Tongue (tissue), 1 donor: ENCODE measurements at regions not wholly inside any gene's neighbourhood (a gene's known extent, or its start where the extent isn't known, plus 50 kb on each side); places are given as distances from the start of the nearest gene placed in this dataset.
"Not testable (repeated sequence)": the region's sequence is repeated elsewhere in the genome, so short reads cannot be mapped to it uniquely, and the experiment has no call there.

Experiments used
- DNase-seq: peaks from one replicate; pipeline ENCODE4 v3.0.0-alpha.2; 2015

DNA sequence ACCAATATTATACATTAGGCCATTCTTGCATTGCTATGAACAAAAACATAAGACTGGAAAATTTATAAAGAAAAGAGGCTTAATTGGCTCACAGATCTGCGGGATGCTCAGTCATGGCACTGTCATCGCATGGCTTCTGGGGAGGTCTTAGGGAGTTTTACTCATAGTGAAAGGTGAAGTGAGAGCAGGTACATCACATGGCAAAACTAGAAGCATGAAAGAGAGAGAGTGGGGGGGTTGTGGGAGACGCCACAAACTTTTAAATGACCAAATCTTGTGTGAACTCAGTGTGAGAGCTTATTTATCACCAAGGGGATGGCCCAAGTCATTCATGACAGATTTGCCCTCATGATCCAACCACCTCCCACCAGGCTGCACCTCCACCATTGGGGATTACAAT, 398.3 kb upstream of the EDIL3 start:
- no peak for DNase-seq

DNA sequence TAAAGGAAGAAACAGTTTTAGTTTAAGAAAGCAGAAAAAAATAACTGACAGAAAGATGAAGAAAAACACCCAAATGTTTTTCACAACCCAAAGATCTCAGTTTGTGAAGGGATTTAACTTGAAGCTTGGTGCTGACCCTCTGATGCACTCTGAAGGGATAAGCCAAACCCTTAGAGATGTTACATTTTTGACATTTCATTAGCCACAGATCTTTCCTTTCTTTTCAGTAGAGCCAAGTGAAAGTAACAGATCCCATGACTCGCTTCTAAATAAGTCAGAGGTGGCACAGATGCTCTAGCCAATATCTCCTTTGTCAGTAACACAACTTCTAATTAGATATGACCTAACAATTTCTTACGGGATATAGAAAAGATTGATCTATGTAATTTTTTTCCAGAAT, 394.5 kb upstream of the EDIL3 start:
- no peak for DNase-seq

DNA sequence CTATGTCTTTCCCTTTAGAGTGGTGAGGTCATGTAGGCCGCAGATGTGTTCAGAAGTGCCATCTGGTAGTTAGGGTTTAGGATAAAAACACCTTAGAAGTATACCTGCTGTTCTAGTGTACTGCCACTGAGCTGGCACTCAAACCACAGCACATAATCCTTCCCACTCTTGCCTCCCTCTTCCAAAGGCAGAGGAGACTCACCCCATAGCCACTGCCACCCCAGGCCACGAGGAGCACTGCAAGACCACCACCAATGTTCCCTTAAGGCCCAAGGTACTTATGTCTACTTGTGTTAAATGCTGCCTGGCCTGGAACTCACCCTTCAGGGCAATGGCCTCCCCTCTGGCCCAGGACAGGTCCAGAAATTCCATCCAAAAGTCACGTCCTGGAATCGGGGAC, 379.5 kb upstream of the EDIL3 start:
- no peak for DNase-seq

DNA sequence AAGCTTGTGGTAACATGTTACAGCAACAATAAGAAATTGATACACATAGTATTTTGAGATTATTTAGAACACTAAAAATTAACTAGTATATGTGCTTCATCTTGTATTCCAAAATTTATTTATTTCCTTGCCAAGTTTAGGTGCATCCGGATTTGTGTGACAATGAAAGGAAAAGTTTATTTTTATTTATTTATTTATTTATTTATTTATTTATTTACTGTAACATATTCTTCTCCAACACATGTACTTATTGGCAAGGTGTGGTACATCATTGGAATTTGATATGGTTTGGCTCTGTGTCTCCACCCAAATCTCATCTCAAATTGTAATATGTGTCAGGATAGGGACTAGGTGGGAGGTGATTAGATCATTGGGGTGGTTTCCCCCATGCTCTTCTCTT, 373.3 kb upstream of the EDIL3 start:
- DNase-seq, result no peak

DNA sequence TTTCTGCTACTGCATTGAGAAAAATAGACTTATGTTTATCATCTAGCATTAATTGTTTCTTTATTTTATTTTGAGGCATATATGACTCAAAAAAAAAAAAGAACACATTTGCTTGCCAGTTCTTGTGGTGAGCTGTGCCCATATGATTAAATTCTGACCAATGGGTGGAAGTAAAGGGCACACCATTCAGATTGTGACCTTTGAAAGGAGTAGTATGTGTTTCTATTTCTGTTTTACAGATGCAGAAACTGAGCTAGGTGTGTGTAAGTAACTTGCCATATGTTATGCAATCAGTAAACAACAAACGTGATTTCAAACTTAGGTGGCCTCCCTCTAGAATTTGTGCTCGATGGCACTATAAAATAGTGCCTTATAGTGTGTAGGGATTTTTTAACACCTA, 368.1 kb upstream of the EDIL3 start:
- no peak for DNase-seq

DNA sequence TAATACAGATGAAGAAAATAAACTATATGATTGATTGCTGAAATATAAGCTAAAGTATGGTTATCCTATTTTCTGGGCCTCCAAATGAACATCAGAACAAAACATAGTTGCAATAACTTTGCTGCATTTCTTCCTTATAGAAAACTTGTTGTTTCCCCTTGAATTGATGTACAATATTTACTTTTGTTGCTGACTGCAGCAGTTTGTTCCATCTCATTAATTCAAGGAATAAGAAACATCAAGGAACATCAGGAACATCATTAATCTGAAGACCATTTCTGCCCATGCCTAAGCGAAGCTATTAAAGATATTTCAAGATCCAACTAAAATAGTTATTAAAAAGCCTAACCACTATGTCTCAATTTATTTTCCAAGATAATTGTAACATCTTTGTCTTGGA, 363.6 kb upstream of the EDIL3 start:
- DNase-seq, result no peak

DNA sequence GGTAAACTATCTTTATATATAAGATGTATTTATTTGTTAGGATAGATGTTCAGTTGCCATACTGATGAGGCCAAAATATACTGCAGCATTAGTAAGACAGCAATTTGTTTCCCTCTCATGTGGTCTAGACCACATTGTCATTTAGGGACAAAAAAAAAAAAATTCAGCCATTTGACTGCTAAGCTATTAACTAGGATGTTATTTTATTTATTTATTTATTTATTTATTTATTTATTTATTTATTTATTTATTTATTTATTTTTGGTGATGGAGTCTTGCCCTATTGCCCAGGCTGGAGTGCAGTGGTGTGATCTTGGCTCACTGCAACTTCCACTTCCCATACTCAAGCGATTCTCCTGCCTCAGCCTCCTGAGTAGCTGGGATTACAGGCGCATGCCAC, 361.6 kb upstream of the EDIL3 start:
- DNase-seq, result not testable (repeated sequence)

DNA sequence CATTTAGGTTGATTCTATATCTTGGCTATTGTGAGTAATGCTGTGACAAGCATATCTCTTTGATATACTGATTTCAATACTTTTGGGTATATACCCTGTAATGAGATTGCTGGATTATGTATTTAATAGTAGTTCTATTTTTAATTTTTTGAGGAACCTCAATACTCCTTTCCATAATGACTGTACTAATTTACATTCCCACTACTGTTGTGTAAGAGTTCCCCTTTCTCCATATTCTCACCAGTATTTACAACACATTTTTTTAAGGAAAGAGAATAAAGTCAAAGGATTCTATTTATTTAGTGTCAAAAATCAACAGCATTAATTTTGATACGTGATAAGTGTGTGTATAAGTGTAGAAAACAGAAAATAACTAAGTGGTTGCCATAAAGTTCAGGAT, 356.4 kb upstream of the EDIL3 start:
- no peak for DNase-seq

DNA sequence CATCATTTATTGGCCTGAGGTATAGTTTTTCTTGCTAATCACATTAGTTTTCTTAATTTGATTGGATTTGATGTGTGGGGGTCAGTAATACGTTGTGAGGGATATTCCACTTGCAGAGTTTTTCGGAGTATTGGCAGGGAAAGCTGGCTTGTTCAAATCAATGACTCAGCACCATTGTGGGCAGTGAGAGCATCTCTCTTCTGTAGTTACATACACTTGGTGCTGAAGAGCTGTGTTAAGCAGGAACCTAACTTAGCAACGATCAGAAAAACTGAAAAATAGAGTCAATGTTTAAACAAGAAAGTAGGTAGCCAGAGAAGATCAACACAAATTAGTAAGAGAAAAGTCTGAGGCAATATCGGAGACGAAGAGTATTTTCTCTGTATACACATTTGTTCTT, 344.6 kb upstream of the EDIL3 start:
- no peak for DNase-seq

DNA sequence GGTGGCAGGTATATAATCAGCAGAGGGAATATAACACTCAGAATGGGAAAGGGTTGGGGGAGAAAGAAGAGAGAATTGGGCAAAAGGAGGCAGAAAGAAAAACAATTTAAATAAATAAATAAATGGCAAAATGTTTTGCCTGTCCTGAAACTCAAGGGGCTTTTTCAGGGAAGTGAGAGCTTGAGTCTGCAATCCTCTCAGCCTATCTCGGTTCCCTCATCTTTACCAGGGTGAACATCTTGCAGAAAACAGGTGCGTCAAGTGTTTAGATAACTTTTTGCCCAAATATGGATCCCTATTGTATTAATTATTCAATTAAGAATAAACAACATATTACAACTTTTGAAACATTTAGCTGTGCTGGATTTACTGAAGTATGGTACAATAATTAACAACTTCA, 343.0 kb upstream of the EDIL3 start:
- DNase-seq, result no peak

DNA sequence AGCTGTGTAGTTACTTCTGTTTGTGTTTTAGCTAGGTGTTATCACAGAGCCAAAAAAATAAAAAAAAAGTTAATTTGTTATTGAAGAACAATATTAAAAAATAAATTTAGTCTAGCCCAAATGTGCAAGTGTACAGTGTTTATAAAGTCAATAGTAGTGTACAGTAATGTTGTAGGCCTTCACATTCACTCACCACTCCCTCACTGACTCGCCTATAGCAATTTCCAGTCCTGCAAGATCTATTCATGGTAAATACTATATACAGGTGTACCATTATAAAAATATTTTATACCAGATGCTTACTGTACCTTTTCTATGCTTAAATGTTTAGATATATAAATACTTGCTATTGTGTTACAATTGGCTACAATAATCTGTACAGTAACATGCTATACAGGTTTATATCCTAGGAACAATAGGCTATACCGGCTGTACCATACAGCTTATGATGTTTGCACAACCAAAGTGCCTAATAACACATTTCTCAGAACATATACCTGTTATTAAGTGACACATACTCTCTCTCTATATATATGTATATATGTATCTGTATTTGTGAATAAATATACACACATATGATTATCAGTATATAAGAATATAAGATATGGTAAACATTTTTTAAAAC, 341.4 kb upstream of the EDIL3 start:
- no peak for DNase-seq

DNA sequence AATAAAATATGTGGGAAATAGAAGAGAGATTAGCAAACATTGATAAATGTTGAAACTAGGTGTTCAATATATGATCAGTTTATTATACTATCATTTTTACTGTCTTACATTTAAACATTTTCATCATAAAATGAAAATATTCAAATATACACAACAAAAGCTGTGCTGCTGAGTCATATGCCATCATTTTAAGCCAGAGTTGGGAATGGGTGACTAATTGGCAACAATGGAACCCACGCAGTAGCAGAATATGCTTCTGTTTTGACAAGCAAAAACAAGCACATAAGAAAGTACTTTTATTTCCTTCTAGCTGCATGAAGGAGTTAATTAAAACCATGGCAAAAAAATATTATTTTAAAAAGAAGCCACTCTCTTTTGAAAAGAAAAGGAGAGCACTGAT, 340.0 kb upstream of the EDIL3 start:
- DNase-seq, result no peak

DNA sequence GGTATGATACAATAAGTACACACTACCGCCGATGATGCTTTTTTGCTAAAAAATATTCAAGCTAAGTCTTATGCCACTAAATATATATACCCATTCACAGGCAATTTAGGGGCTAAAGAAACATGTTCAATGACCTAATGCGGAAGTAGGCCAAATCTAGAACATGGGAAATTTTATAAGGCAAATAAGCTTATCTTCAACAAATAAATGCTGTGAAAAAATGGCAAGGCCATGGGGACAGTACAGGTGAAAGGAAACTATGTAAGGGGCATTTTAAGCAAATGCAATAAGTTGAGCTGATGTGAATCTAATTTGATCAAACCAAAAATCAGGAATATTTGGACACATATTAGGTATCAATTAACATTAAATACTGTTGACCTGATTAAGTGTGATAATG, 339.5 kb upstream of the EDIL3 start:
- DNase-seq, result no peak

DNA sequence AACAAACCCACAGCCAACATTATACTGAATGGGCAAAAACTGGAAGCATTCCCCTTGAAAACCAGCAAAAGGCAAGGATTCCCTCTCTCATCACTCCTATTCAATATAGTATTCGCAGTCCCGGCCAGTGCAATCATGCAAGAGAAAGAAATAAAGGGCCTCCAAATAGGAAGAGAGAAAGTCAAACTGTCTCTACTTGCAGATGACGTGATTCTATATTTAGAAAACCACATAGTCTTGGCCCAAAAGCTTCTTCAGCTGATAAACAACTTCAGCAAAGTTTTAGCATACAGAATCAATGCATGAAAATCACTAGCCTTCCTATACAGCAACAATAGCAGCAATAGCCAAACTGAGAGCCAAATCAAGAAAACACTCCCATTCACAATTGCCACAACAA, 333.7 kb upstream of the EDIL3 start:
- DNase-seq, result no peak

DNA sequence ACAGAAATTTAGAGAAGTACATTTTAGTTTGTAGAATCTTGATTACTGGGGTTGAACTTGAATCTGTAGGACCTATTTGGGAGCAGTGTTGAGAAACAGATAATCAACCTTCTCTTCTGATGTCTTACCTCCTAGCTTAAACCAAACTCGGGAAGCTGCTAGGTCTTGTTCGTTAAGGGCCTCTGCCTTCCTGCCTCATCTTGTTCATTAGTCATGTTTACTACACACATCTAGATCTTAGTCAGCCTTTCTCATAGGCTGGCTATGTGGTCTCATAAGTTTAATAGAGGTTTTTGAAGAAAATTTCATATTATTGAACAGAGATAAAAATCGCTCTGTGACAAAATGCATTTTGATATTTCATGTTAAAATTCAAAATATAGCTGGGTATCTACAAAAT, 331.0 kb upstream of the EDIL3 start:
- no peak for DNase-seq

DNA sequence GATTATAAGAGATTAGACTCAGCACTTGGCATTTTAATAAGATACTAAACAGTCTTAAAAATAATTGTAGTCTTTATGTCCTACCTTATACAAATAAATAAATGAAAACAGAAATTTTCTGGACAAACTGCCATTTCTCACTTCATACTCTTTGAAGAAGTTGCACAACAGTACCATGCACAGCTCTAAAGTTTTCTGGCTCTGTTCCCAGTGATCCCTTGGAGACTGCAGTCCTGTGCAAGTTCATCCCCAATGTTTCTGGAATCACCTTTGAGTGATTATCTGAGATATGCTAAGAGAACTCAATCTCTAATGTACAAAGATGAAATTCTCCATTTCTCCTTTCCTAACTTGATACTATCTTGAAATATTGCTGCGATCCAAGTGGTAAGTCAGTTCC, 330.4 kb upstream of the EDIL3 start:
- DNase-seq, result no peak

DNA sequence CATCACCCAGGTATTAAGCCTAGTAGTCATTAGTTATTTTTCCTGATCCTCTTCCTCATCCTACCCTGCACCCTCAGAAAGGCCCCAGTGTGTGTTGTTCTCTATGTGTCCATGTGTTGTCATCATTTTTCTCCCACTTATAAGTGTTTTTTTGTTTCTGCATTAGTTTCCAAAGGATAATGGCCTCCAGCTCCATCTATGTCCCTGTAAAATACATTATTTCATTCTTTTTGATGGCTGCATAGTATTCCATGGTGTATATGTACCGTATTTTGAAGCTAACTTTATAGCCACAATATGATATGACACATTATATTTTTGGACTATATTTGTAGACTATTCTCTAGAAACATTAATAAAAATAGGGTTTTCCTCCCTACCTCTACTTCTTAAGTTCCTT, 324.4 kb upstream of the EDIL3 start:
- no peak for DNase-seq

DNA sequence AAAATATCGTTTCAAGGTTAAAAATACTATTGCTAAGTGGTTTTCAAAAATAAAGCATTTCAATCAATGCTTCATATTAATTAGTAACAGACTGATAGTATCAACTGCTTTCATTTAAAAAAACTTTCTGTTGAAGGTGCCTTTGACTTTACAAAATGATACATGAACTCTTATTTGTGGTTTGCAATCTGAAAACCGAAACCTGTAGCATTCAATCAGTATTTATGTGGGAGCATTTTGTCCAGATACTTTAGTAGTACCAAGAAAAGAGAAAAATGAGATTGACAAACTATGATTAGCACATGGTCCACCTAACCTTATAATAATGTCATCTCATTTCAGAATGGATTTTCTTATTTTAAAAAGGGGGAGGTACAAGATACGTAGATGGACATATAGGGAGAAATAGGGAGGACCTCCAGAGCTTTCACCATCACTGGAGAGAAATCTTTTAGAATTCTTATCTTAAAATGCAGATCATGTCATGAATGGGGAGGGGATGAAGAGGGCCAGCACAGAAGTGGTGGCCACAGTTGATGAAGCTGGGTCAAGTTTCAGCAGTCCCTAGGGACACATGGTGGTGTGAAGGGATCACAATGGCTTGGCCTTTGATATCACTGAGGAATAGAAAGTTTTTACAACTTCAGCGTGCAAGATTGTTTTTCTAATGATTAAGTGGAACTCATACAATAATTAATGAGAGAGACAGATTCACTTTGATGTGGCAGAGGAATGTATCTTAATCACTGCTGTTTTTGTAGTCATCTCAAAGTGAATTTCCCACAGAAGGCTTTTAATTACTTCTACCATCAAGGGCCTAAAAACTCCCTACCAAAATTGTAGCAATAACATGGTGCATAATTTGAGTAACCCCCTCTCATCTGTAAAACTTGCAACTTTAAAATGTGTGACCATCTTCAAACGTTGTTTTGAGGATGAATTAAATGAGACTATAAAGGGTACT, 322.3 kb upstream of the EDIL3 start:
- no peak for DNase-seq

DNA sequence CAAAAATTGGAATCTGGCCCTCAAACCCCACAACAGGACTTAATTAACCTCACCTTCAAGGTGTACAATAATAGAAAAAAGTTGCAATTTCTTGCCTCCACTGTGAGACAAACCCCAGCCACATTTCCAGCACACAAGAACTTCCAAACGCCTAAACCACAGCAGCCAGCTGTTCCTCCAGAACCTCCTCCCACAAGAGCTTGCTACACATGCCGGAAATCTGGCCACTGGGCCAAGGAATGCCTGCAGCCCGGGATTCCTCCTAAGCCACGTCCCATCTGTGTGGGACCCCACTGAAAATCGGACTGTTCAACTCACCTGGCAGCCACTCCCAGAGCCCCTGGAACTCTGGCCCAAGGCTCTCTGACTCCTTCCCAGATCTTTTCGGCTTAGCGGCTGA, 315.9 kb upstream of the EDIL3 start:
- not testable (repeated sequence) for DNase-seq

DNA sequence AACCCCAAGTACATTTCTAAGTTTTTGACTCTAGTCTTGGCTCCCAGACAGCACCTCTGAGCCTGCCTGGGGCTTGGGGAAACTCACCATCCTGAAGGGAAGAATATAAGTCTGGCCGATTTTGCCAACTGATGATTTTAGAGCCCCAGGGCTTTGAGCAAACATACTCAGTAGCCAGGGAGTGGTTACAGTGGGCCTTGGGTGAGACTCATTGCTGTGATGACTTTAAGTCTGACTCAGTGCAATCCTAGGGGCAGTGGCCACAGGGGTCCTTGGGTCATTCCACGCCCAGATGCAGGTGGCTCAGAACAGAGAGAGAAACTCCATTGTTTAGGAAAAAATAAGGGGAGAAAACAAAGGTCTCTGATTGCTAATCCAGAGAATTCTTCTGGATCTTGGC, 312.0 kb upstream of the EDIL3 start:
- no peak for DNase-seq

DNA sequence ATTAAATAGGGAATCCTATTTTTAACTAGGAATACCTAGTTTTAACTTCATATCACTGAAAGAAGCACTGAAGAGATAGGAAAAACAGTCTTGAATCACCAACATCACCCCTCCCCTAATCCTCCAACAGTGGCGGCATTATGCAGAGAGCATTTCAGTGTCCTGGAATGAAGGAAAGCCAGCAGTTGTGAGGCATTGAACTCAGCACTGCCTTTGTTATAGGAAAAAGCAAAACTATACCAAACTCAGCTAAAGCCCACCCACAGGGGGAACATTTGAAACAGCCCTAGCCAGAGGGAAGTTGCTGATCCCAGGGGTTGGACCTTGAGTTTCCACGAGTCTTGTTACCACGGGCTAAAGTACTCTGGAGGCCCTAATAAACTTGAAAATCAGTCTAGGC, 310.6 kb upstream of the EDIL3 start:
- no peak for DNase-seq

DNA sequence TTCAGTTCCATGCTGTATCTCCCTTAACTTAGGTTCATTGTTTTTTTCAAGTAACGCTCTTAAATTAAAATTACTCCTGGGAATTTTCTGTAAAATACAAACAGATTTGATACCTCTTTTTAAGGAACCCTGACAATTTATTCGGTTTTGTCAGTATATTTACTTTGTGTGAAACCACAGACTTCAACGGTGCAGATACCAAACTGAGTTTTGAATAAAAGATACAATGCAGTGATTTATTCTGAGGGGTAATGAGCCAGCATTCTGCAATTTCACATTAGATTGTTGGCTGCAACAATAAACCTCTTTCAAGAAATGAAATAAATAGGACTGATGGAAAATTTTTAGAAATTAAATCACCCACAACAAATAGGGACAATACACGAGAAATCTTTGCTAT, 308.6 kb upstream of the EDIL3 start:
- DNase-seq, result no peak

DNA sequence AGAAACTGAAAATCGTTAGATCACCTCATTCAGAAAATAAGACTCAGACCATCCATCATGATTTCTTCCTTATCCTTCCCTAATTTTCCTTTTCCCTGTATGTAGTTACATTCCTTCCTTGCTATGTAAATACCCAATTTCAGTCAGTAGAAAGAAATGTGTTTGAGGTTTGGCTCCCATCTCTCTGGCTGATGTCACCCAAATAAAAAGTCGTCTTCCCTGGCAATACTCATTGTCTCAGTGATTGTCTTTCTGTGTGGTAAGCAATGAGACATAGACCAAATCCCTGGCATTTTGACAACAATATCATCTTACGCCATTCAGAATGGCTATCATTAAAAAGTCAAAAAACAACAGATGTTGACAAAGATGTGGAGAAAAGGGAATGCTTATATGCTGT, 303.9 kb upstream of the EDIL3 start:
- peak; percentile 2 for DNase-seq
